ENCODE measurements at regions not wholly inside any gene's neighbourhood (a gene's known extent, or its start where the extent isn't known, plus 50 kb on each side); places are given as distances from the start of the nearest gene placed in this dataset.

DNA sequence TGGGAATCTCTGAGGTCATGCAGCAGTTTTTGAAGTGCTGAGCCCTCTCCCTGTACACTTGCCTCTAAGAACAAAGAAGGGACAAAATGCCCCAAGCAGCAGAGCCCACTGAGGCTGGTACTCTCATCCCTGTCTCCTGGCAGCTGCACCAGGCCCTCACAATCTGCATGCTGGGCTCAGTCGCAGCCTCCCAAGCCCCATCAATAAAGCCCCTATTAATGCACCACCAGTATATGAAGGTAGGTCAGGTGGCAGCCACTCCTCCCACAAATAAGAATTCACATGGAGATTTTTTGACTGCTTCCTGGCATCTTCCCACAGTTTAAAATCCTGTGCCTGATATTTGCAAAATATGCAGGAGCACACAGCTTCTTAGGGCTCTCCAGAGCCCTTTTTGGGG is 181.2 kb upstream of the PALMD start:
- no peak overlapping the region for H2AFZ ChIP-seq (ENCODE audit: insufficient read depth, low read depth, low read length, poor library complexity, severe bottlenecking)
- no peaks in the 10 kb centered on the region for H3K4me1 ChIP-seq (ENCODE audit: control insufficient read depth in 1 of 2, insufficient read depth in 2 of 2, low read length in 2 of 2)
- no peak overlapping the region for H3K9ac ChIP-seq (ENCODE audit: insufficient read depth, low read length, poor library complexity, severe bottlenecking)
- WGBS (ENCODE audit: insufficient coverage): 80% methylated on average over 1 of the region's 1 CpG
- H3K27me3 ChIP-seq (ENCODE audit: control insufficient read depth in 2 of 2, insufficient read depth in 2 of 2, low read length in 2 of 2): no peaks in the 10 kb centered on the region
- H3K4me1 Mint-ChIP-seq: no peaks in the 10 kb centered on the region
- TF ChIP-seq, protein P1, sequence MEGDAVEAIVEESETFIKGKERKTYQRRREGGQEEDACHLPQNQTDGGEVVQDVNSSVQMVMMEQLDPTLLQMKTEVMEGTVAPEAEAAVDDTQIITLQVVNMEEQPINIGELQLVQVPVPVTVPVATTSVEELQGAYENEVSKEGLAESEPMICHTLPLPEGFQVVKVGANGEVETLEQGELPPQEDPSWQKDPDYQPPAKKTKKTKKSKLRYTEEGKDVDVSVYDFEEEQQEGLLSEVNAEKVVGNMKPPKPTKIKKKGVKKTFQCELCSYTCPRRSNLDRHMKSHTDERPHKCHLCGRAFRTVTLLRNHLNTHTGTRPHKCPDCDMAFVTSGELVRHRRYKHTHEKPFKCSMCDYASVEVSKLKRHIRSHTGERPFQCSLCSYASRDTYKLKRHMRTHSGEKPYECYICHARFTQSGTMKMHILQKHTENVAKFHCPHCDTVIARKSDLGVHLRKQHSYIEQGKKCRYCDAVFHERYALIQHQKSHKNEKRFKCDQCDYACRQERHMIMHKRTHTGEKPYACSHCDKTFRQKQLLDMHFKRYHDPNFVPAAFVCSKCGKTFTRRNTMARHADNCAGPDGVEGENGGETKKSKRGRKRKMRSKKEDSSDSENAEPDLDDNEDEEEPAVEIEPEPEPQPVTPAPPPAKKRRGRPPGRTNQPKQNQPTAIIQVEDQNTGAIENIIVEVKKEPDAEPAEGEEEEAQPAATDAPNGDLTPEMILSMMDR (IDR thresholded peaks at IDR 0.05): no peak
- H3K4me2 ChIP-seq (replicated peaks; ENCODE audit: extremely low read depth, low read length, poor library complexity, severe bottlenecking): no peak overlapping the region
- no peaks in the 10 kb centered on the region for H3K79me2 ChIP-seq (ENCODE audit: insufficient read depth, low read length)
- peaks cover 0 to 2% (median 0%) of the 10 kb centered on the region in 3 donors for H3K27me3 Mint-ChIP-seq (ENCODE audit: low read depth in 3 of 3)
- DNase-seq: no peak
- H3K9me3 Mint-ChIP-seq: peaks cover 0 to 2% (median 0%) of the 10 kb centered on the region in 7 donors
- no peak overlapping the region for H3K4me3 ChIP-seq (replicated peaks in 1 of 3; ENCODE audit: low read depth in 2 of 3, low read length in 3 of 3)
- no peaks in the 10 kb centered on the region for H3K36me3 ChIP-seq (replicated peaks in 1 of 2; ENCODE audit: control insufficient read depth in 1 of 2, insufficient read depth in 2 of 2, low read length in 2 of 2)
- no peaks in the 10 kb centered on the region for H4K20me1 ChIP-seq (ENCODE audit: insufficient read depth, low read length)
- H3K27ac ChIP-seq (ENCODE audit: low read depth in 1 of 2, low read length in 2 of 2): no peak overlapping the region
- no peaks in the 10 kb centered on the region for H3K36me3 Mint-ChIP-seq
- no peaks in the 10 kb centered on the region for H3K9me3 ChIP-seq (replicated peaks in 1 of 2; ENCODE audit: control insufficient read depth in 1 of 2, insufficient read depth in 1 of 2, low read length in 2 of 2)
- intact Hi-C loops (cut with micrococcal nuclease): no loop called here
- H3K4me3 Mint-ChIP-seq: no peak overlapping the region
- H3K27ac Mint-ChIP-seq: no peak overlapping the region

DNA sequence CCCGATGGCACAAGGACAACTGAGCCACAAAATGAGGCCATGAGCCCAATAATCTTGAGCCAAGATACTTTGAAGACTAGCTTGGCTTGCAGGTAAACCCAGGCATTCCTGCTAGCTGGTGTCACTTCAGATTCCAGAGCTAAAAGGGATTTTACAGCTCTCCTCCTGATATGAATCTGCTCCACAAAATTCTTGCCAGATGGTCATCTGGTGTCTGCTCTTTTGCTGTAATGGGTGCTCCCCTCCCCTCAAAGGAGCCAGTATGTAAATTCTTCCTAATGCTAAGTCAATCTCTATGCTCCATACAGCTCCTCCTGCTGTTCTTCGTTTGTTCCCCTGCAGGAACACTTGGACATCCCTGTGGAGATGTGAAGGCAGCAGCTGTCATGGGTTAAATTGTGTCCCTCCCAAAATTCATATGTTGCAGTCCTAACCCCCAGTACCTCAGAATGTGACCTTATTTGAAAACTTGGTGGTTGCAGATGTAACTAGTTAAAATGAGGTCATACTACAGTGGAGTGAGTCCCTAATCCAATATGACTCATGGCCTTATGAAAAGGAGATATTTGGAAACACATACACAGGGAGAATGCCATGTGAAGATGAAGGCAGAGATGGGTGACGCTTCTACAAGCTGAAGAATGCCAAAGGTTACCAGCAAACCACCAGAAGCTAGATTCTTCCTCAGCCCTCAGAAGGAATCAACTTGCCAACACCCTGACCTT is 180.6 kb upstream of the PALMD start:
- intact Hi-C loops (cut with micrococcal nuclease): no loop called here
- Histone ChIP-seq H3K36me3 (replicated peaks in 1 of 2; ENCODE audit: control insufficient read depth in 1 of 2, insufficient read depth in 2 of 2, low read length in 2 of 2) (no peaks in the 10 kb centered on the region), H3K27ac (ENCODE audit: low read depth in 1 of 2, low read length in 2 of 2) (no peak overlapping the region), H3K79me2 (ENCODE audit: insufficient read depth, low read length) (no peaks in the 10 kb centered on the region), H3K4me2 (replicated peaks; ENCODE audit: extremely low read depth, low read length, poor library complexity, severe bottlenecking) (no peak overlapping the region), H3K27me3 (ENCODE audit: control insufficient read depth in 2 of 2, insufficient read depth in 2 of 2, low read length in 2 of 2) (no peaks in the 10 kb centered on the region), H3K9me3 (replicated peaks in 1 of 2; ENCODE audit: control insufficient read depth in 1 of 2, insufficient read depth in 1 of 2, low read length in 2 of 2) (no peaks in the 10 kb centered on the region), H3K4me1 (ENCODE audit: control insufficient read depth in 1 of 2, insufficient read depth in 2 of 2, low read length in 2 of 2) (no peaks in the 10 kb centered on the region), H2AFZ (ENCODE audit: insufficient read depth, low read depth, low read length, poor library complexity, severe bottlenecking) (no peak overlapping the region), H3K9ac (ENCODE audit: insufficient read depth, low read length, poor library complexity, severe bottlenecking) (no peak overlapping the region), H4K20me1 (ENCODE audit: insufficient read depth, low read length) (no peaks in the 10 kb centered on the region), H3K4me3 (replicated peaks in 1 of 3; ENCODE audit: low read depth in 2 of 3, low read length in 3 of 3) (no peak overlapping the region)
- no peaks in the 10 kb centered on the region for H3K36me3 Mint-ChIP-seq
- TF ChIP-seq, protein P1 (IDR thresholded peaks at IDR 0.05): no peak
- H3K27me3 Mint-ChIP-seq (ENCODE audit: low read depth in 3 of 3): no peaks in the 10 kb centered on the region
- 82% methylated on average over 2 of the region's 3 CpGs for WGBS (ENCODE audit: insufficient coverage)
- H3K27ac Mint-ChIP-seq: no peak overlapping the region
- DNase-seq: no peak
- no peak overlapping the region for H3K4me3 Mint-ChIP-seq
- H3K9me3 Mint-ChIP-seq: peaks cover 0 to 2% (median 0%) of the 10 kb centered on the region in 7 donors
- no peaks in the 10 kb centered on the region for H3K4me1 Mint-ChIP-seq

Data from CD14-positive monocyte (primary cell).